Stimulated activated effector memory CD8-positive, alpha-beta T cell treated with anti-CD3 and anti-CD28 coated beads, Interleukin-12 subunit alpha, Interleukin-12 subunit beta, amount 100 ng/mL, for 72 hours (primary cell): ENCODE measurements at regions not wholly inside any gene's neighbourhood (a gene's known extent, or its start where the extent isn't known, plus 50 kb on each side); places are given as distances from the start of the nearest gene placed in this dataset.
A peak's percentile ranks its signal among the peaks of the same experiment; 100 is the strongest.

Experiments
- ATAC-seq: fragments of 150-1000 bp; cut with Tn5 transposase; 2 replicates; pipeline ENCODE4 v1.10.0; 2021
- DNase-seq, 2 donors: peaks; one replicate each; pipeline ENCODE4 v3.0.0; 2021 to 2022; ENCODE audit warnings: low spot score in 2 of 2
- H3K27ac Mint-ChIP-seq: one replicate; pipeline ENCODE4 v1.8.0; 2022; ENCODE audit warnings: mild to moderate bottlenecking, mixed read lengths
- H3K36me3 Mint-ChIP-seq: one replicate; pipeline ENCODE4 v1.8.0; 2022; ENCODE audit warnings: mild to moderate bottlenecking, mixed read lengths
- H3K4me1 Mint-ChIP-seq: one replicate; pipeline ENCODE4 v1.8.0; 2022; ENCODE audit warnings: mixed read lengths
- H3K4me3 Mint-ChIP-seq: one replicate; pipeline ENCODE4 v1.8.0; 2022; ENCODE audit warnings: mild to moderate bottlenecking, mixed read lengths
- H3K9me3 Mint-ChIP-seq: one replicate; pipeline ENCODE4 v1.8.0; 2022; ENCODE audit warnings: mixed read lengths

- Mint-ChIP-seq H3K4me3 (no peak overlapping the region), H3K9me3 (peaks cover 2% of the 10 kb centered on the region), H3K36me3 (no peaks in the 10 kb centered on the region), H3K4me1 (no peaks in the 10 kb centered on the region), H3K27ac (no peak overlapping the region)
- DNase-seq = no peak
- ATAC-seq = no peak
Measured at GRCh38 chr10:120368338-120368737, 88.7 kb upstream of the PLPP4 start.

GRCh38 chr10:120368927-120369326, 88.1 kb upstream of the PLPP4 start:
- Mint-ChIP-seq H3K4me3 (no peak overlapping the region), H3K27ac (no peak overlapping the region), H3K9me3 (no peaks in the 10 kb centered on the region), H3K36me3 (no peaks in the 10 kb centered on the region), H3K4me1 (no peaks in the 10 kb centered on the region)
- DNase-seq = no peak
- ATAC-seq = no peak

- no peaks in the 10 kb centered on the region for H3K4me1 Mint-ChIP-seq
- no peaks in the 10 kb centered on the region for H3K36me3 Mint-ChIP-seq
- no peak for ATAC-seq
Measured at GRCh38 chr10:120369856-120370276, 87.2 kb upstream of the PLPP4 start.

GRCh38 chr10:120371856-120372255, 85.2 kb upstream of the PLPP4 start:
- ATAC-seq (no peak), DNase-seq (peak in 1 of 2 donors; percentile 10)
- Mint-ChIP-seq H3K9me3 (no peaks in the 10 kb centered on the region), H3K27ac (no peak overlapping the region), H3K4me1 (no peaks in the 10 kb centered on the region), H3K4me3 (no peak overlapping the region), H3K36me3 (no peaks in the 10 kb centered on the region)

More at GRCh38 chr10:120369856-120370276, 87.2 kb upstream of the PLPP4 start:
- Mint-ChIP-seq H3K27ac (no peak overlapping the region), H3K9me3 (no peaks in the 10 kb centered on the region), H3K4me3 (no peak overlapping the region)
- DNase-seq = no peak

- ATAC-seq (no peak), DNase-seq (peak in 1 of 2 donors; percentile 42)
- Mint-ChIP-seq H3K36me3 (no peaks in the 10 kb centered on the region), H3K4me1 (no peaks in the 10 kb centered on the region), H3K27ac (no peak overlapping the region), H3K4me3 (no peak overlapping the region), H3K9me3 (no peaks in the 10 kb centered on the region)
Measured at GRCh38 chr10:120372917-120373316, 84.1 kb upstream of the PLPP4 start.

- no peak for DNase-seq
- no peak for ATAC-seq
- Mint-ChIP-seq H3K9me3 (no peaks in the 10 kb centered on the region), H3K36me3 (no peaks in the 10 kb centered on the region), H3K27ac (no peak overlapping the region), H3K4me1 (no peaks in the 10 kb centered on the region), H3K4me3 (no peak overlapping the region)
Measured at GRCh38 chr10:120375666-120376065, 81.4 kb upstream of the PLPP4 start.

- H3K36me3 Mint-ChIP-seq = no peaks in the 10 kb centered on the region
- no peak for ATAC-seq
- no peaks in the 10 kb centered on the region for H3K4me1 Mint-ChIP-seq
- H3K27ac Mint-ChIP-seq = no peak overlapping the region
- H3K4me3 Mint-ChIP-seq = no peak overlapping the region
- no peaks in the 10 kb centered on the region for H3K9me3 Mint-ChIP-seq
- no peak for DNase-seq
Measured at GRCh38 chr10:120381931-120382330, 75.1 kb upstream of the PLPP4 start.

- no peaks in the 10 kb centered on the region for H3K36me3 Mint-ChIP-seq
- H3K27ac Mint-ChIP-seq = no peak overlapping the region
- no peaks in the 10 kb centered on the region for H3K4me1 Mint-ChIP-seq
- no peaks in the 10 kb centered on the region for H3K9me3 Mint-ChIP-seq
- H3K4me3 Mint-ChIP-seq = no peak overlapping the region
- no peak for ATAC-seq
- no peak for DNase-seq
Measured at GRCh38 chr10:120382360-120382759, 74.7 kb upstream of the PLPP4 start.

- no peaks in the 10 kb centered on the region for H3K36me3 Mint-ChIP-seq
- no peaks in the 10 kb centered on the region for H3K9me3 Mint-ChIP-seq
- H3K4me3 Mint-ChIP-seq = no peak overlapping the region
Measured at GRCh38 chr10:120385992-120386391, 71.0 kb upstream of the PLPP4 start.

GRCh38 chr10:120386896-120387295, 70.1 kb upstream of the PLPP4 start:
- DNase-seq (no peak), ATAC-seq (no peak)
- no peaks in the 10 kb centered on the region for H3K9me3 Mint-ChIP-seq
- no peaks in the 10 kb centered on the region for H3K36me3 Mint-ChIP-seq
- H3K4me3 Mint-ChIP-seq = no peak overlapping the region
- H3K27ac Mint-ChIP-seq = no peak overlapping the region
- H3K4me1 Mint-ChIP-seq = no peaks in the 10 kb centered on the region

More at GRCh38 chr10:120385992-120386391, 71.0 kb upstream of the PLPP4 start:
- no peak for ATAC-seq
- H3K27ac Mint-ChIP-seq = no peak overlapping the region
- H3K4me1 Mint-ChIP-seq = no peaks in the 10 kb centered on the region
- no peak for DNase-seq

GRCh38 chr10:120387326-120387725, 69.7 kb upstream of the PLPP4 start:
- peak; percentile 13 for ATAC-seq
- H3K36me3 Mint-ChIP-seq = no peaks in the 10 kb centered on the region
- no peak overlapping the region for H3K27ac Mint-ChIP-seq
- H3K4me3 Mint-ChIP-seq = no peak overlapping the region
- H3K9me3 Mint-ChIP-seq = no peaks in the 10 kb centered on the region
- DNase-seq = no peak
- H3K4me1 Mint-ChIP-seq = no peaks in the 10 kb centered on the region

GRCh38 chr10:120392245-120392644, 64.8 kb upstream of the PLPP4 start:
- no peak for ATAC-seq
- H3K4me3 Mint-ChIP-seq = no peak overlapping the region
- no peaks in the 10 kb centered on the region for H3K4me1 Mint-ChIP-seq
- H3K9me3 Mint-ChIP-seq = peaks cover 3% of the 10 kb centered on the region
- no peaks in the 10 kb centered on the region for H3K36me3 Mint-ChIP-seq
- no peak overlapping the region for H3K27ac Mint-ChIP-seq
- no peak for DNase-seq

GRCh38 chr10:120392671-120393079, 64.4 kb upstream of the PLPP4 start:
- Mint-ChIP-seq H3K9me3 (peaks cover 3% of the 10 kb centered on the region), H3K4me1 (no peaks in the 10 kb centered on the region), H3K27ac (no peak overlapping the region), H3K36me3 (no peaks in the 10 kb centered on the region), H3K4me3 (no peak overlapping the region)
- DNase-seq = no peak
- ATAC-seq = no peak

- H3K9me3 Mint-ChIP-seq = peaks cover 3% of the 10 kb centered on the region
- DNase-seq (no peak), ATAC-seq (no peak)
- no peak overlapping the region for H3K27ac Mint-ChIP-seq
- H3K4me1 Mint-ChIP-seq = no peaks in the 10 kb centered on the region
- H3K4me3 Mint-ChIP-seq = no peak overlapping the region
- no peaks in the 10 kb centered on the region for H3K36me3 Mint-ChIP-seq
Measured at GRCh38 chr10:120394446-120394845, 62.6 kb upstream of the PLPP4 start.

- DNase-seq = no peak
- H3K4me1 Mint-ChIP-seq = no peaks in the 10 kb centered on the region
- H3K4me3 Mint-ChIP-seq = no peak overlapping the region
- H3K36me3 Mint-ChIP-seq = no peaks in the 10 kb centered on the region
- peaks cover 3% of the 10 kb centered on the region for H3K9me3 Mint-ChIP-seq
- H3K27ac Mint-ChIP-seq = no peak overlapping the region
- ATAC-seq = no peak
Measured at GRCh38 chr10:120396228-120396627, 60.8 kb upstream of the PLPP4 start.

- H3K9me3 Mint-ChIP-seq = peaks cover 5% of the 10 kb centered on the region
- no peak for ATAC-seq
- H3K4me3 Mint-ChIP-seq = no peak overlapping the region
- no peaks in the 10 kb centered on the region for H3K36me3 Mint-ChIP-seq
- H3K4me1 Mint-ChIP-seq = no peaks in the 10 kb centered on the region
- no peak overlapping the region for H3K27ac Mint-ChIP-seq
- no peak for DNase-seq
Measured at GRCh38 chr10:120398180-120398579, 58.8 kb upstream of the PLPP4 start.

GRCh38 chr10:120400601-120401000, 56.4 kb upstream of the PLPP4 start:
- no peaks in the 10 kb centered on the region for H3K4me1 Mint-ChIP-seq
- H3K36me3 Mint-ChIP-seq = no peaks in the 10 kb centered on the region
- H3K4me3 Mint-ChIP-seq = no peak overlapping the region
- H3K27ac Mint-ChIP-seq = no peak overlapping the region
- peaks cover 2% of the 10 kb centered on the region for H3K9me3 Mint-ChIP-seq
- no peak for DNase-seq
- no peak for ATAC-seq
